ENCODE measurements at regions not wholly inside any gene's neighbourhood (a gene's known extent, or its start where the extent isn't known, plus 50 kb on each side); places are given as distances from the start of the nearest gene placed in this dataset.

GRCh38 chr3:34012102-34012461 is 213.7 kb downstream of the PDCD6IP start:
- TF ChIP-seq CTCF (optimal IDR thresholded peaks at IDR 0.05 in 1 of 3, IDR thresholded peaks at IDR 0.05 in 1 of 3, conservative IDR thresholded peaks at IDR 0.05 in 1 of 3; ENCODE audit: extremely low read depth in 1 of 3, insufficient read depth in 2 of 3, low read length in 3 of 3), result no peak
- TF ChIP-seq EZH2 (IDR thresholded peaks at IDR 0.05; ENCODE audit: low read length), result no peak

All from keratinocyte (primary cell).